SU-DHL-6 (cell line): ENCODE measurements at regions not wholly inside any gene's neighbourhood (a gene's known extent, or its start where the extent isn't known, plus 50 kb on each side); places are given as distances from the start of the nearest gene placed in this dataset.

ENCODE experiments used
- H2AFZ ChIP-seq: fragments of 200-600 bp; sonication (generic); 2 replicates; pipeline ENCODE4 v1.6.1; 2014; ENCODE audit warnings: low read depth, mild to moderate bottlenecking, moderate library complexity, mixed read lengths, antibody characterized with exemption, low read length; ENCODE audit not compliant: severe bottlenecking
- H3F3A ChIP-seq: fragments of 200-600 bp; shearing (Covaris generic); 2 replicates; pipeline ENCODE4 v1.6.0; 2016; ENCODE audit warnings: antibody characterized with exemption, mild to moderate bottlenecking; ENCODE audit not compliant: insufficient read depth
- H3K27ac ChIP-seq: fragments of 200-600 bp; sonication (generic); 2 replicates; pipeline ENCODE4 v1.5.1; 2016; ENCODE audit warnings: low read depth, mild to moderate bottlenecking, low read length, moderate library complexity, mixed read lengths
- H3K27me3 ChIP-seq: fragments of 200-600 bp; sonication (generic), shearing (Covaris generic); 2 replicates; pipeline ENCODE4 v1.6.0; 2014; ENCODE audit warnings: mild to moderate bottlenecking, low read length
- H3K36me3 ChIP-seq: fragments of 200-600 bp; sonication (generic); 2 replicates; pipeline ENCODE4 v1.6.1; 2014; ENCODE audit warnings: mild to moderate bottlenecking, low read length, mixed read lengths
- H3K4me2 ChIP-seq: fragments of 300-600, 200-600 bp; shearing (Covaris generic), sonication (generic); 2 replicates; pipeline ENCODE4 v1.6.0; 2014; ENCODE audit warnings: low read length, low read depth, mild to moderate bottlenecking; ENCODE audit not compliant: poor library complexity, severe bottlenecking
- H3K4me3 ChIP-seq: fragments of 200-600 bp; sonication (generic); 2 replicates; pipeline ENCODE4 v1.5.1; 2014; ENCODE audit warnings: antibody characterized with exemption, low read length, mild to moderate bottlenecking, mixed read lengths; ENCODE audit not compliant: insufficient read depth, poor library complexity, severe bottlenecking
- H3K79me2 ChIP-seq: fragments of 200-600 bp; sonication (generic); 2 replicates; pipeline ENCODE4 v1.6.1; 2014; ENCODE audit warnings: mild to moderate bottlenecking, low read length, moderate library complexity; ENCODE audit not compliant: insufficient read depth
- H3K9ac ChIP-seq: fragments of 200-600 bp; sonication (generic); 2 replicates; pipeline ENCODE4 v1.7.0; 2014; ENCODE audit warnings: mild to moderate bottlenecking, low read length
- H3K9me2 ChIP-seq: fragments of 200-600 bp; sonication (generic); replicated peaks from 2 replicates; pipeline ENCODE4 v1.6.1; 2014; ENCODE audit warnings: low read length; ENCODE audit not compliant: insufficient read depth
- H3K9me3 ChIP-seq: fragments of 200-600 bp; sonication (generic); 2 replicates; pipeline ENCODE4 v1.6.1; 2014; ENCODE audit warnings: low read length, mixed read lengths; ENCODE audit not compliant: insufficient read depth
- H4K20me1 ChIP-seq: fragments of 200-600 bp; sonication (generic); 2 replicates; pipeline ENCODE4 v1.6.1; 2014; ENCODE audit warnings: low read depth, mild to moderate bottlenecking, antibody characterized with exemption, low read length, moderate library complexity, mixed read lengths
- EZH2phosphoT487 ChIP-seq: fragments of 200-600 bp; sonication (generic), shearing (Covaris generic); conservative IDR thresholded peaks from 2 replicates; pipeline ENCODE4 v1.6.1; 2018; ENCODE audit warnings: mild to moderate bottlenecking, antibody characterized with exemption, low read length, moderate library complexity, mixed read lengths
- TF ChIP-seq, protein P1 (sequence below): fragments of 200-600 bp; sonication (generic); IDR thresholded peaks from one replicate; pipeline ENCODE4 v1.5.1; 2017; ENCODE audit warnings: antibody characterized with exemption, mild to moderate bottlenecking, low read length, moderate library complexity; ENCODE audit not compliant: insufficient read depth, poor library complexity, severe bottlenecking

DNA sequence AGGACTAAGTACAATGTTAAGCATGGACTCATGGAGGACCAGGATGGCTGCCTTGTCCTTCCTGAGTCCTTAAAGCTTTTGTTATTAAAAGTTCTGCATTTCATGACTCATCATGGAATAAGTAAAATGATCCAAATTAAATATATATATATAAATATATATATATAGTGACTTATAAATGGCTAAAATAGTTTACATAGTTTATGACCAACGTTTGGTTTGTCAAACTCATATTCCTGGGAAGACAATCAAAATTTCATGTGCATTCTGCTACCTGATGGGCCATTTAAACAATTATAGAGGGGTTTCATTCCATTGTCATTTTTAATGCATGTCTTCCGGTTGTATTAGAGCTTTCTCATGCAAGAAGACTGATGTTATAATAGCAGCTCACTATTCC lies 1190.7 kb downstream of the FSCB start:
- no peaks in the 10 kb centered on the region for H3F3A ChIP-seq
- no peaks in the 10 kb centered on the region for H3K27me3 ChIP-seq
- H3K27ac ChIP-seq, result no peak overlapping the region
- no peaks in the 10 kb centered on the region for H4K20me1 ChIP-seq
- H3K4me3 ChIP-seq, result no peak overlapping the region
- TF ChIP-seq EZH2phosphoT487, result no peak
- TF ChIP-seq, protein P1, sequence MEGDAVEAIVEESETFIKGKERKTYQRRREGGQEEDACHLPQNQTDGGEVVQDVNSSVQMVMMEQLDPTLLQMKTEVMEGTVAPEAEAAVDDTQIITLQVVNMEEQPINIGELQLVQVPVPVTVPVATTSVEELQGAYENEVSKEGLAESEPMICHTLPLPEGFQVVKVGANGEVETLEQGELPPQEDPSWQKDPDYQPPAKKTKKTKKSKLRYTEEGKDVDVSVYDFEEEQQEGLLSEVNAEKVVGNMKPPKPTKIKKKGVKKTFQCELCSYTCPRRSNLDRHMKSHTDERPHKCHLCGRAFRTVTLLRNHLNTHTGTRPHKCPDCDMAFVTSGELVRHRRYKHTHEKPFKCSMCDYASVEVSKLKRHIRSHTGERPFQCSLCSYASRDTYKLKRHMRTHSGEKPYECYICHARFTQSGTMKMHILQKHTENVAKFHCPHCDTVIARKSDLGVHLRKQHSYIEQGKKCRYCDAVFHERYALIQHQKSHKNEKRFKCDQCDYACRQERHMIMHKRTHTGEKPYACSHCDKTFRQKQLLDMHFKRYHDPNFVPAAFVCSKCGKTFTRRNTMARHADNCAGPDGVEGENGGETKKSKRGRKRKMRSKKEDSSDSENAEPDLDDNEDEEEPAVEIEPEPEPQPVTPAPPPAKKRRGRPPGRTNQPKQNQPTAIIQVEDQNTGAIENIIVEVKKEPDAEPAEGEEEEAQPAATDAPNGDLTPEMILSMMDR, result no peak
- no peak overlapping the region for H3K9ac ChIP-seq
- no peaks in the 10 kb centered on the region for H3K79me2 ChIP-seq
- H3K9me2 ChIP-seq, result no peaks in the 10 kb centered on the region
- peak overlapping the region; percentile 57 for H2AFZ ChIP-seq
- no peaks in the 10 kb centered on the region for H3K36me3 ChIP-seq
- no peaks in the 10 kb centered on the region for H3K9me3 ChIP-seq
- H3K4me2 ChIP-seq, result no peak overlapping the region

DNA sequence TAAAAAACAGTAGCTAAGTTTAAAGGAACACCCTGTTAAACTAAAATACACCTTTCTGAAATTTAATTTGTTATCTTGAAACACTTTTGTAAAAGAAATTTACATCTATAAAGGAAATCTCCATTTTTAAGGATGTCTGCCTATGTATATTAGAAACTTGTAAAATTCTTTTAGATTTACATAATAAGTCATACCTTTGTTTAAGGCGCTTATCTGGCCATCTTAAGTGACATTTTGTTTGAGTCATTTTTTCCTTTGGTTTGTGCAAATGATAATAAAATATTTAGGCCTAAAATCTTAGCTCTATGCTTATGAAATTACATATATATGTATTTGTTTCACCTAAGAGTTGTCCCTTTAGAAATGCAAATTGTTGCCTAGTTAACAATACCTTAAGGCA lies 1193.4 kb downstream of the FSCB start:
- no peak overlapping the region for H3K4me2 ChIP-seq
- H3K9me3 ChIP-seq, result no peaks in the 10 kb centered on the region
- H4K20me1 ChIP-seq, result no peaks in the 10 kb centered on the region
- H3K4me3 ChIP-seq, result no peak overlapping the region
- TF ChIP-seq, protein P1, result no peak
- no peak for TF ChIP-seq EZH2phosphoT487
- H2AFZ ChIP-seq, result no peak overlapping the region
- no peaks in the 10 kb centered on the region for H3K9me2 ChIP-seq
- H3K9ac ChIP-seq, result no peak overlapping the region
- no peak overlapping the region for H3K27ac ChIP-seq
- H3K36me3 ChIP-seq, result no peaks in the 10 kb centered on the region
- H3K27me3 ChIP-seq, result no peaks in the 10 kb centered on the region
- no peaks in the 10 kb centered on the region for H3K79me2 ChIP-seq
- no peaks in the 10 kb centered on the region for H3F3A ChIP-seq

DNA sequence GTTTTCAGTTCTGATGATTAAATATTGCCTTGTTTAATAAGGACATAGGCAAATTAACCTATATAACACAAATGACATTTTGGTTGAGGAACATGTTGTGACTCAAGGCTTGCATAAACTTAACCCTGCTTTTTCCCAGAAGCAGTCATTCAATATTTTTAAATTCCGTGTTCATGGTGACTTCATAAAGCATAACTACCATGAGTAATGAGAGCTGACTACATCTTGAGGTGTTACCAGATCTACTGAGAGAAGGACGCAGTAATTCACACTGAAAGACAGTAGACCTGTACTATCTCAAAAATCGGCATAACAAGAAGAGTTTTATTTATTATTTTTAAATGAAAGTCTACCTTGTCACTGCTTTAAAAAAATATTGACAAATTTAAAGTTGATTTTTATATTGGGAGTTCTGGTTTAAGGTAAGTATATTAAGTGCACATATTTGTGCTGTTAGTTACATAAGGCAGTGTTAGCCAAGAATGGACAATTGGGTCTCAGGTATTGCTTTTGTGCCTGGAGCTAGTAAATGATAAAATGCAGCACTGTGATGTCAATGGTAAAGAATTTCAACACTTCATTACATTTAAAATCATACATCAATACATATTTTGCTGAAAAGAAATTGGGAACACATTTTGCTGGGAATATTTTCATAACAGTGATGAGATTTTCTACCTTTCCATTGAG lies 1198.5 kb downstream of the FSCB start:
- H2AFZ ChIP-seq, result no peak overlapping the region

More for the DNA sequence above, 1198.5 kb downstream of the FSCB start:
- no peak for TF ChIP-seq EZH2phosphoT487
- TF ChIP-seq, protein P1, result no peak
- no peaks in the 10 kb centered on the region for H3K9me3 ChIP-seq
- H3F3A ChIP-seq, result no peaks in the 10 kb centered on the region
- H3K36me3 ChIP-seq, result no peaks in the 10 kb centered on the region
- H3K27me3 ChIP-seq, result no peaks in the 10 kb centered on the region
- no peak overlapping the region for H3K4me3 ChIP-seq
- no peak overlapping the region for H3K9ac ChIP-seq
- H3K4me2 ChIP-seq, result no peak overlapping the region
- H4K20me1 ChIP-seq, result no peaks in the 10 kb centered on the region
- no peaks in the 10 kb centered on the region for H3K9me2 ChIP-seq
- H3K79me2 ChIP-seq, result no peaks in the 10 kb centered on the region
- no peak overlapping the region for H3K27ac ChIP-seq
